Activated T-cell treated with anti-CD3 and anti-CD28 coated beads for 48 hours (primary cell): ENCODE measurements at regions not wholly inside any gene's neighbourhood (a gene's known extent, or its start where the extent isn't known, plus 50 kb on each side); places are given as distances from the start of the nearest gene placed in this dataset.
"Not testable (repeated sequence)": the region's sequence is repeated elsewhere in the genome, so short reads cannot be mapped to it uniquely, and the experiment has no call there.

Experiments
- DNase-seq: peaks from one replicate; pipeline ENCODE4 v3.0.0-alpha.2; 2020; ENCODE audit warnings: low read depth

DNA sequence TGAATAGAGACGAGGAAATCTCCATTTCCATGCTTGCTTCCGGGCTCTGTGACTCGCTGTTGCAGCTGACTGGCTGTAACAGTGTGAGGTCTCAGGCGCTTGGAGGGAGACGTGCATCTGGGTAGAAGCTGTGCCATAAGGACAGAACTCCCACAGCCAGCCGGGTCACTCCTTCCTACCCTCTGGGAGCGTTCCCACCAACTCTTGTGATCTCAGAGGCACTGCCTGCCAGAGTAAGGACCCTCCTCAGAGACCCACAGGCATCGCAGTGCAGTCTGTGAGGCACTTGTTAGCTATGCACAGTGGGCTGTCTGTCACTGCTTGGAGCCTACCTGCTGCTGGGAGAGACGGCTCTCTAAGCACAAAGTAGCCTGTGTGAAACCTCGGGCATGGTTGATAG lies 203.4 kb upstream of the SEMA6A start:
- no peak for DNase-seq

DNA sequence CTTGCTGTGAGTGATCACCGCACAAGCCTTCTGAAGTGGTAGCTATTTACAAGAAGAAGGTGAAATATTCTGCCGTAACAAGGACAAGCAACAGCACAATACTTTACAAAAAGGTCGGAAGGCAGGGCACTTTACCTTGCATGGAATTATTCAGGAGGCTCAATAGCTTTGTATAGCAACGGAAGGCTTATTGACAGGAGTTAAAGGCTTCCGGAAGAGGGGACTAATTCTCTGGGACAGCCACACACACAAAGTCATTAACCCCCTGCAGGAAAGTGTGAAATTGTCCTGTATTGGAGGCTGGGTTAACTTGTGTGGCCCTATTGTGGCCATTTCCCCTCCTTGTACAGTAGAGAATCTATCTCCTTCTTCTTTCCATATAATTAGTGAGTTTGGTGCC lies 199.3 kb upstream of the SEMA6A start:
- DNase-seq: no peak

DNA sequence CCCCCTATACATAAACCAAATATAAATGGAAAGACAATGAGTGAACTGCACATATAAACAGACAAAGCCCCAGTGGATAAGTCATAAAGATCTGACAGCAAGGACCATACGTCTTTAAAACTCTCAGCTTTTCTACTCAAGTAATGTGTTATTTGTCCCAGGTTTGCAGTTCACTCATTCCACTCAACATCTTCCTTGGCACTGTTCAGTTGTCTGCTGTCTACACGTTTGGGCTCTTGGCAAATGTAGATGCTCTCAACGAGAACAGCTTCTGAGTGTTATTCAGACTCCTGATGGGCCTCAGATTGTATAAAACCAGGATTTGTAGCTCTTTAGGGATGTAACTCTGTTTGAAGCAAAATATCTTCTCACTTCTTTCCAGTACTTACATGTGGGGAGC lies 198.2 kb upstream of the SEMA6A start:
- no peak for DNase-seq

DNA sequence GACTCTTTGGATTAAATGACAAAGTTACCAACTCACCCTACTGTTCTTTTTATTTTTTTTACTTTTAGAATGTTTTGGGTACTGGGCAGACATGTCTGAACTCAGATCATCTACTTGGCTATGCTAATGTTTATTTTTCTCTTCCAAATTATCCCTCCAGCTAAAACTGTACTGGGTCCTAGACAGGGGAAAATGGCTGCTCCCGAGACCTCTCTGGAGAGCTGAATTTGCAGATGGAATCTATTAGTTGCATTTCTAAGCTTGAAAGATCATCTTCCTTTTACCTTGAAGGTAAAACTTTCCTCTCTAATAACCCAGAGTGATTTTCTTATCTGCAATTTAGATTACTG lies 197.5 kb upstream of the SEMA6A start:
- DNase-seq: no peak

DNA sequence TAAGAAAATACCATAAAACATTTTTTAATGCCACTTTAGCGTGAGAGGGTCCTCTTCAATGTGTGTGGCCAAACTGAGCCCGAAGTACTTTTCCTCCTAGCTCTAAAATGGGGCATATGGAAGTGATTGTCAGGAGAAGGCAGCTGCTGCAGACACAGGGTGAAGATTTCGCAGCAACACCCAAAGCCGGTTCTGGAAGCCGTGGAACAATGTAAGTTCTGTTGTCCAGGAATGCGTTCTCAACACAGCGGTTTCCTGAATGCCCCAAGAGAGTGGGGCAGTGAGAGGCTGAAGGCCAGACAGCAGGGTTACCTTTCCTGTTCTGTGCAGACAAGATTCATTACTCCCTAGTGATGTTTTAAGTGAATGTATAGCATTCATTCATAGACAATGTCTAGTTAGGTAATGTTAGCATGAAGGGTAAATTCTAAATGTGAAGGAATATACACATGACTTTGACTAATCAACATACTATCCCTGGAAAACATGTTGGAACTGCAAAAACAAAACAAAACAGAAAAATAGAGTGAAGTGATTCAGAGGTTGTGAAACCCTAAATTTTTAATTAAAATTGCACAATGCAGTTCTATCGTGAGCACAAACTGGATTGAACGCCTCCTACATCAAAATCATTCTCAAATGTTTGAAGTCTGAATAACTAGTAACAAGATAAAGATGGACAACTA lies 197.0 kb upstream of the SEMA6A start:
- no peak for DNase-seq

DNA sequence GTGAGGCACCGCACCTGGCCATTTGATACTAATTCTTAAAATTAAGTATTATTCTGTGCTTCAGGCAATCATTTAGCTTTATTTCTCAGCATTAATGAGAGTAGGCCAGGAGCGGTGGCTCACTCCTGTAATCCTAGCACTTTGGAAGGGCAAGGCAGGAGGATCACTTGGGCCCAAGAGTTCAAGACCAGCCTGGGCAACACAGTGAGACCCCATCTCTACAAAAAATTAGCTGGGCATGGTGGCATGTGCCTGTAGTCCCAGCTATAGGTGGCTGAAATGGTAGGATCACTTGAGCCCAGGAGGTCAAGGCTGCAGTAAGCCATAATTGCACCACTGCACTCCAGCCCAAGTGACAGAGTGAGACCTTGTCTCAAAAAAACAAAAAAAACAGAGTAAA lies 195.3 kb upstream of the SEMA6A start:
- DNase-seq: not testable (repeated sequence)

DNA sequence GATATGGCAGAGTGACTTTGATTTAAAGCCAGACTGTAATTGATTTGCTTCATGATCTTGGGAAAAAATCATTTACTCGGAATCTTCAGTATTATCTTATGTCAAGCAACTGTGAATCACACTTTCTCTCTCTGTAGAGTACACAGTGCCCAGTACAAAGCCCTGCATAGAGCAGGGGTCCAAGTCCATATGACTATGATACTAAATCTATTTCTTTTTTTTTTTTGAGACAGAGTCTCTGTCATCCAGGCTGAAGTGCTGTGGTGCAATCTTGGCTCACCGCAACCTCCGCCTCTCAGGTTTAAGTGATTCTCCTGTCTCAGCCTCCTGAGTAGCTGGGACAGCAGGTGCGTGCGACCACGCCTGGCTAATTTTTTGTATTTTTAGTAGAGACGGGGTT lies 194.8 kb upstream of the SEMA6A start:
- DNase-seq: no peak

DNA sequence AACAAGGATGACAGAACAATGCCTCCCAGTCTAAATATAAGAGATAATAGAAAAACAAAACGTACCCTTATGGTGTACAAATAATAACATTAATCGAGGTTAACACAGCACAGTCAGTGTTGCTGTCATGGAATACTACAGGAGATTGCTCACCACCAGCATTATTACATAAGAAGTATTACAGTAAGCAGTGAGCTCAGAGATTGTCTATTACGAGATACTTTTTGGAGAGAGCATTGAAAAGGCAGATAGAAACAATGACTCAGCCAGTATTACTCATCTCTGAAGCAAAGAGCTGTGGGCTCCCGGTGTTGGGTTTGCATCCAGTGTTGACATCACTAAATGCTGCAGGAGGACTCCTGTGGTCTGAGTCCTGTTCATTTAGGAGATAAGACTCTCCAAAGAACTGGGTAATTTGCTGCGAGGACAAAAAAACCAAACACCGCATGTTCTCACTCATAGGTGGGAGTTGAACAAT lies 191.9 kb upstream of the SEMA6A start:
- DNase-seq: no peak

DNA sequence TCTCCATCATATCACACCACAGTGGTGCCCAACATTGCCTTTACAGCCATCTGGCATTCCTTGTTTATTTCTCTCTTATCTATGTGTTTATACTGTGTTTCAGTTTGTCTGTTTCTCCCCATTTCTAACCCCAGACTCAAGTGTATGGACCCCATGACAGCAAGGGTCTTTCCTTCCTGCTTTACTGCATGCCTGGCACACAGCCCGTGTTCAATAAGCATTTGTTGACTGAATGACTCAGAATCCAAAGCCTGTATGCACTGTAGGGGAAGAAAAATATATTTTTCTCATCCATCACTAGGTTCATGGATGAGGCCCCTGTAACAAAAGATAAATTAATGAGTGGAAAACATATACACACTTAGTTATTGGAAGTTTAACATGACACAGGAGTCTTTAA lies 190.8 kb upstream of the SEMA6A start:
- no peak for DNase-seq

DNA sequence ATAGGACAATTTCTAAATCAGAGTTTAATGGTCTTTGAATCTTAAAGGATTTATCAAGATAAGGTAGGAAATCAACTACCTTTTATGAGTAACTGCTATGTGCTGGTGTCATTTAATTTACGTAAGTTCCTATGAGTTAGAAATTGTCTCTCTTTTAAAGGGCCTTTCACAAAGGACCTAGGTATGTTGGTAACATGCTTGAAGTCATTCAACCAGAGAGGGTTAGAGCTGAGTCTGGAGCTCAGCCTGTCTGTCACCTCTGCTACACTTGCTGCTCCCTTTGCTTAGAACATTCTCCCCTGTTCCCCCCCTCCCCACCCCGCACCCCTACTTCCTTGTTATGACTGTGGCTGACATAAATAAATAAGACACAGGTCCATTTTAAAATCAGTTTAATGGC lies 190.3 kb upstream of the SEMA6A start:
- no peak for DNase-seq

DNA sequence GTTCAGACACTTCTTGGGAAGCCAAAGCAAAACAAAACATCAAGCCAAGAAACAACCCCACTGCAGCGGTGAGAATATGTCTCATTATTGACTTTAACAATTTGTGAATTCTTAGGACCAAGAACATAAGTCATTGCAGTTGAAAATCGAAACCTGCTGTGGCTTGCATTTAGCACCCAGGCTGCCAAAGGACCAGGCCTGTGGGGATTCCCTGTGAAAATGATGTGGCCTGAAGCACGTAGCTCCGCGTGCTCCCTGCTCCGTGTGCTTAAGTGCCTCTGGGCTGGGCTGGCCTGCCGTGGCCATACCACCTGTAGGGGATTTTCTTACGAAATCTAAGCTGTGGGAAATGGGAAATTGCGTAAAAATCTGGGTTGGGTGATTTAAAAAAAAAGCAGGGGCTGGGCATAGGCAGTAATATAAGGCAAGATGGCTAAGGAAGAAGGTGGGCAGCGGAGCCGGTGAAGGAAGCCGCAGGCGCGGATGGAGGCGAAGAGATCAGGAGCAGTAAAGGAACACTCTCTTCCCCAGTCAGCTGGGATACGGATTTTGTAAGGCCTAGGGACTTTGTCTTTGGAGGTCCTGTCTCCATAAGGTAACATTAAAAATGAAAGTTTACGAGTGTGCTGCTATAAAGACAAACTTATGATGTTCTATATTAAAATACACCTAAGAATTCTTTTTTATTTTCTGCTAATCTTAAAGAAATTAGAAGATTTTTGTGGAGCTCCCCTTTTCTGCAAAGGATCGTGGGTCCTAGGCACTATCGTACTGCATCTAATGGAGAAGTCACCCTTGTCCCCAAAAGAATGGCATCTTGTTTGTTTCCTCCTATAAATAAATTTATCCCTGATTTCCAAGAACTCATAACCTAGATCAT lies 189.6 kb upstream of the SEMA6A start:
- no peak for DNase-seq

DNA sequence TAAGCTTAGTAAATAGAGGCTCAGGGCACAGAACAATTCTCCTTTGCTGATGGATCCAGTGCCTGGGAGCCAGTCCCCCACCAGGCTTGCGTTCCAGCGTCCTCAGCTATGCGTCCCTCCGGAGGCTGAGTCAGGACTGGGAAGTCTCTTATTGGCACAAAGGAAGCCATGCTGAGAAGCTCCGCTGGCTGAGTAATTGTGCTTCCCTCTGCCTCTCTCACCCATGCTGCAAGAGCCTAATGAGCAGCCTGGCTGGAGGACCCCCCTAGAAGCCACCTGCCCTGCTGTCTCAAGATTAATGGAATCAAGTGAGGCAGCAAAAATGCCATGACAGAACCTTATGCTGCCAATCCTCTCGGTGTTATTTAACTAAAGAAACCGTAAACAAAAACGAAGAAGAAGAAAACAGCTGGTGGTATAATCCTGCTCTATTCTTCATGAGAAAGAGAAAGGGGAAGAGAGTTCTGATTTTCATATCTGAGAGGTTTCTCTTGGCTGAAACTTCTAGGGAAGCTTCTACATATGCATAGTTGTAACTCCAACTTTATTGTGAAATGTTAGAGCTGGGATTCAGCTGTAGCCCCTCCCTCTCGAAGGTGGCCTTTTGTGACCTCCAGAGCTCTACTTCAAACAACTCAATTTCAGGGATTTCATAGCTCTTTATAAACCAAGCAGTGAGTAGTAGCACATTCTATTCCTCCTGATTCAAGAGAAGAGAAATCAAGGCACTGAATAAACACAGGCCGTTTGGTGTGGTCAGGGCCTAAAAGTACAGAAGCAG lies 185.4 kb upstream of the SEMA6A start:
- DNase-seq: no peak

DNA sequence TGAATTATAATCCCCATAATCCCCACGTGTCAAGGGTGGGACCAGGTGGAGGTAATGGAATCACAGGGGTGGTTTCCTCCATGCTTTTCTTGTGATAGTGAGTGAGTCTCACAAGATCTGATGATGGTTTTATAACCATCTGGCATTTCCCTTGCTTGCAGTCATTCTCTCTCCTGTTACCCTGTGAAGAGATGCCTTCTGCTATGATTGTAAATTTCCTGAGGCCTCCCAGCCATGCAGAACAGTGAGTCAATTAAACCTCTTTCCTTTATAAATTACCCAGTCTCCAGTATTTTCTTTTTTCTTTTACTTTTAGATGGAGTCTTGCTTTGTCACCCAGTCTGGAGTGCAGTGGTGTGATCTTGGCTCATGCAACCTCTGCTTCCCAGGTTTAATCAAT lies 182.7 kb upstream of the SEMA6A start:
- DNase-seq: no peak

DNA sequence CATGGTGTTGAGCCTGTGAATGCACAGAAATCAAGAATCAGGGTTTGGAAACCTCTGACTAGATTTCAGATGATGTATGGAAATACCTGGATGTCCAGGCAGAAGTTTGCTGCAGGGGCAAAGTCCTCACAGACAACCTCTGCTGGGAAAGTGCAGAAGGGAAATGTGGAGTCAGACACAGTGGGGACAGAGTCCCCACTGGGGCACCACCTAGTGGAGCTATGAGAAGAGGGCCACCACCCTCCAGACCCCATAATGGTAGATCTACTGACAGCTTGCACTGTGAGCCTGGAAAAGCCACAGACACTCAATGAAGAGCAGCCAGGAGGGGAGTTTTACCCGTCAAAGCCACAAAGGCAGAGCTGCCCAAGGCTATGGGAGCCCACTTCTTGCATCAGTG lies 181.9 kb upstream of the SEMA6A start:
- no peak for DNase-seq

DNA sequence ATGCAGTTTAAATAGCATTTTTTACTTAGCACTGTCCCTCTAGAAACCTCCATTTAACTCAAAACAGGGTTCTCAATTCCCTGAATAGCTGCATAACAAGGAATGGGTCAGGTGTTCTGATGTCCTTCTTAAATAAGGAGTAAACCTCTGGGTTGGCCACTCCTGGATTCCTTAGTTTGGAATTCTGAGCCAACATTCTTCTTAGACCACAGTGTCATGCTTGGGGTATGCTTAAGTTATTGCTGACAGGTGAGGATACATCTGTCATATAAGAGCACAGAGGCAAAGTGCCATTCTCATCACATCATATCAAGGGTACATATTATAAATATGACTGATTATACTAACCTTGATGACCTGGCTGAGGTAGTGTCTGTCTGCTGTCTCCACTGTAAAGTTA lies 179.9 kb upstream of the SEMA6A start:
- no peak for DNase-seq

DNA sequence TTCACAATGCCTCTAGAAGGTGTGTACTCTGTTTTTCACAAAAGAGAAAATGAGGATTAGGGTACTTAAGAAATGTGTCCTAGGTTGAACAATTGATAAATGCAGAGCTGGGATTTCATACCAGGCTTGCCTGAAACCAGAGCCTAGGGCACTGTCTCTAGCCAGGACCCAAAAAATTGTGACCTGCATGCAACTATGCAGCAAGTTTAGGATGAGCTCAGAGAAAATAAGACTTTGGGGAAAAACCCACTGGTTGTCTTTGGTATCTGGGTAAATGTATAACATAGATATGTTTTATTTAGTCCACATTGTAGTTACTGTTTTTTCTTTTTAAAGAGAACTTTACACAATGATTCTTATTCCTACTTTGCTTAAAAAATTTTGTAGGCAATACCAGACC lies 177.1 kb upstream of the SEMA6A start:
- no peak for DNase-seq

DNA sequence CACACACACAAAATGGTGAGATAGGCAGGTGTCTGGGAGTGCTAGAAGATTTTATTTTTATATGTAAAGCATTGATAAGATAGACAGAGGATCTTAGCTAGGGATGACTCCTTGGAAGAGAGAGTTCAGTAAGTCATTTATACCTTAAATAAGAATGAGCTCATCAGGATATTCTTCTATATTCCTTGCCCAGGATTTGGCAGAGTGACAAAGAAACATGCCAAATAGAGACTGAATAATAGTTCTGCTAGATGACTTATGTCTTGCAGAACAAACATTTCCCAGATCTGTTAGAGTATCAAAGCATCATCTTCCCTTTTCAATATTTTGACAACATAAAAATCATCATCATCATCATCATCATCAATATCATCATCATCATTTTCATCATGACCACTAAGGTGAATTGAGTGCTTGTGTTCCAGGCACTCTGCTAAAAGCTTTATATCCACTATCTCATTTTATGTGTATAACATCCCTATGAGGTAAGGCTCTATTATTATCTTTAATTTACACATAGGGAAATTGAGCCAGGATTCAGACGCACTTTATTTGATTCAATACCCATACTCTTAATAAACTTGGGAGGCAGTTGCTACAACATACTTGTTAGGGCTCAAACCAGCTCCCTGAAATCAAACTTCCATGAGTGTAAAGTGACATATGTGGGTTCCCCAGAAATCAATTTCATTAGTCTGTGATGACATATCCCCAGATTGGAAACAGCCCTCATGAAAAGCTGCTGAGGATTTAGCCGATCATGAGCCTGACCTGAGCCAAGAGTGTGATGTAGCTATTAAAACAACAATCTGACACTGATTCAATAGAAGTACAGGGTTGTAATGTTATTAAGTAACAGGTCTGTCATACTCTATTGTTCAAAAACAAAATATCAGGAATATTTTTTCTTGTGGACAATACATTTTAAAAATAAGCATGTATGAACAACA lies 176.3 kb upstream of the SEMA6A start:
- no peak for DNase-seq

DNA sequence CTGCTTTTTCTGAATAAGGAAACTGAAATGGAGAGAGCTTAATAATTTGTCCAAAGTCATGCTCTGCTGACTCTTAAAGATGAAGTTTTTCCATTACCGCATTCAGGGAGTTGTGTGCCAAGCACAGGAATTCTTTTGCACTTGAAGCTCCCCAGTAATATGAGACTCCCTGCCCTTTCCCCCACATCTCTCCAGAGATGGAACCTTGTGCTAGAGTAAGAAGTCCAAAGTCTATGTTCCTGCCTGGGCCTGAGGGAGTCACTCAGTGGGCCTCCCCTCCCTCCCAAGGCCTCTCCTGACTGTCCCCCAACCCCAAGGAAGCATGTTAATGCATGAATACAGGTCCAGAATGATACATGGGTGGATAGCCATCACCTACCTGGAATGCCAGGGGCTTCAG lies 173.3 kb upstream of the SEMA6A start:
- DNase-seq: no peak

DNA sequence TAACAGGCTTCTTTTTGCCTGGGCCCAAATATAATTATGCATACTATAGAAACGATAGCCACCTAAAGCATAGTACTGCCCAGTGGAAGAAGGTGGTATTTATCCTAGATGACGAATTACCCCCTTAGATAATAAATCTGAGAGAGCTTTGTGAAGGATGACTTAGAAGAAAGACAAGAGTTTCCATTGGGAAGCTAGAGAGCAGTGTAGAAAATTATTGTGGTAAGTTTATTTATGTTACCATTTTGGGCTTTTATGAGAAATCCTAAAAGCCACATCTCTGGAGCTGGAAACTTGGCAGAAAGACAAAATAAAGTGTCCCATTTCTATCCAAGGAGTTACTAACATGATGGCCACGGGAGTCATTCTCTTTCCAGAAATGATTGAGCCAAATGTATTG lies 172.0 kb upstream of the SEMA6A start:
- no peak for DNase-seq

DNA sequence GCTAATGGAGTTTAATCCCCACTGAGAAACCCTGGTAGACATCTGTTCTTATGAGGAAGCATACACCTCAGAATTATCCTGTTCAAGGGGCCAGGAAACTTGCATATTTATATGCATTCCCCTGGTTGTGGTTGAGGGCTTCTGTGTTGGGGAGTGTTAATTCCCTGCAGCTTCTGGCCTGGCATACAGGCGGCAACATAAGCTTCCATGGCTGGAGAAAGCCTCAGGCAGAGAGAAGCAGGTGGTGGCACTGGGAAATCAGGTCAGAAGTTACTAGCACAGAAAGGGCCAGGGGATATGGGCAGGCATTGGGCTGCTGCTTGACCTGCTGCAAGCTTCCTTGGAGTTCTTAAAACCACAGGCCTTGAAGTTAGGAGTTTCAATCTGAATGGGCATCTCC lies 166.1 kb upstream of the SEMA6A start:
- no peak for DNase-seq

DNA sequence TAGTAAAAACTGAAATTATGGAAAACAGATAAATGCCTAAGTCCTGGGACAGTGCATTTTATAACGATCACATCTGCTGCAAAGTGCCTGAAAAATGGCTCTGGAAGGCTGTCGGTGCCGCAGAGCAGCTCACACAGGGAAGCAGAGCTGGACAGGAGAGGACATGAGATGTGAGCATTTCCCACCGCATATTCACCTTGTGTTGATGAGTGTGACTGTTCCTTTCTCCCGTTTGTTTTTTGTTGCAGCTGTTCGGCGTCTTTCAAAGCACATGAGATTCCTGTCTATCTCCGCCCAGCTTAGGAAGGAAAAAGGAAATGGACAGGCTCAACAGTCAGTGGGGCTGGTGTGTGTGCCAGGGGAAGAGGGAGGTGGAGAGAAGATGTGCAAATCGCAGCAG lies 164.9 kb upstream of the SEMA6A start:
- no peak for DNase-seq
